Ascending aorta (tissue), 2 donors: ENCODE measurements at regions not wholly inside any gene's neighbourhood (a gene's known extent, or its start where the extent isn't known, plus 50 kb on each side); places are given as distances from the start of the nearest gene placed in this dataset.

Source experiments
- DNase-seq, 2 donors: peaks; one replicate each; pipeline ENCODE4 v3.0.0-alpha.2; 2019; ENCODE audit warnings: low spot score in 2 of 2
- H3K27ac ChIP-seq, 2 donors: fragments of 200-600 bp; sonication (generic); one replicate each; pipeline ENCODE4 v1.5.1; 2016 to 2017; ENCODE audit warnings: mild to moderate bottlenecking in 1 of 2
- H3K27me3 ChIP-seq: fragments of 200-600 bp; sonication (generic); one replicate; pipeline ENCODE4 v1.5.1; 2017
- H3K36me3 ChIP-seq, 2 donors: fragments of 200-600 bp; sonication (generic); one replicate each; pipeline ENCODE4 v1.5.1; 2016
- H3K4me1 ChIP-seq, 2 donors: fragments of 200-600 bp; sonication (generic); one replicate each; pipeline ENCODE4 v1.5.1; 2016 to 2017; ENCODE audit warnings: mild to moderate bottlenecking in 1 of 2
- H3K4me3 ChIP-seq, 2 donors: fragments of 200-600 bp; sonication (generic); one replicate each; pipeline ENCODE4 v1.5.1; 2016 to 2017; ENCODE audit warnings: mild to moderate bottlenecking in 1 of 2
- H3K9me3 ChIP-seq, 2 donors: fragments of 200-600 bp; sonication (generic); one replicate each; pipeline ENCODE4 v1.5.1; 2016
- intact Hi-C: fragments of 100-400 bp; cut with DNase I; formaldehyde crosslinking; loops from one replicate; pipeline ENCODE4 v1.15.1; 2023
- TF ChIP-seq, protein P1 (sequence below), 3 experiments: fragments of 200-600 bp in 2 of 3; fragments of 450-650 bp in 1 of 3; sonication (generic) in 2 of 3; IDR thresholded peaks; one replicate each; pipeline ENCODE4 v1.5.1; 2016 to 2019; ENCODE audit warnings: antibody characterized with exemption in 3 of 3, mild to moderate bottlenecking in 1 of 3, moderate library complexity in 1 of 3

DNA sequence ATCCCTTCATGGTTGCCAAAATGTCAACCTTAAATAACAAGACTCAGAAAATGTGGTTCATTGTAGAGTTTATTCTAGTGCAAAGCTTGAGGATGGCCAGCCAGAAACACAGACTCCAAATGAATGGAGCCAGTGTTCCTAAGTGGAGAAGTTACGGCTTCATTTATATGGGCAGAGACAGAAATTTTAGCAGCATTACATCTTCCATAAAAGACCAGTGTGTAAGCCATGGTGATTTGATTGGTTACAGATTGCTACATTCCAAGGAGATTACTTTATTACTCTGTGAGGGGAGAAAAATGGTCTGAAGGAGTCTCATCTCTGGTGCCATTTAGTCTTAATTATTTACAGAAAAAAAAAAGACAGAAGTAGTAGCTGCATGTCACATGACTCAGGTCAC, 97.8 kb downstream of the OTOR start:
- Histone ChIP-seq H3K4me1 (no peaks in the 10 kb centered on the region), H3K4me3 (no peak overlapping the region), H3K9me3 (no peaks in the 10 kb centered on the region), H3K27me3 (no peaks in the 10 kb centered on the region), H3K36me3 (no peaks in the 10 kb centered on the region), H3K27ac (no peak overlapping the region)
- intact Hi-C loops: no loop called here
- DNase-seq: no peak
- TF ChIP-seq, protein P1, sequence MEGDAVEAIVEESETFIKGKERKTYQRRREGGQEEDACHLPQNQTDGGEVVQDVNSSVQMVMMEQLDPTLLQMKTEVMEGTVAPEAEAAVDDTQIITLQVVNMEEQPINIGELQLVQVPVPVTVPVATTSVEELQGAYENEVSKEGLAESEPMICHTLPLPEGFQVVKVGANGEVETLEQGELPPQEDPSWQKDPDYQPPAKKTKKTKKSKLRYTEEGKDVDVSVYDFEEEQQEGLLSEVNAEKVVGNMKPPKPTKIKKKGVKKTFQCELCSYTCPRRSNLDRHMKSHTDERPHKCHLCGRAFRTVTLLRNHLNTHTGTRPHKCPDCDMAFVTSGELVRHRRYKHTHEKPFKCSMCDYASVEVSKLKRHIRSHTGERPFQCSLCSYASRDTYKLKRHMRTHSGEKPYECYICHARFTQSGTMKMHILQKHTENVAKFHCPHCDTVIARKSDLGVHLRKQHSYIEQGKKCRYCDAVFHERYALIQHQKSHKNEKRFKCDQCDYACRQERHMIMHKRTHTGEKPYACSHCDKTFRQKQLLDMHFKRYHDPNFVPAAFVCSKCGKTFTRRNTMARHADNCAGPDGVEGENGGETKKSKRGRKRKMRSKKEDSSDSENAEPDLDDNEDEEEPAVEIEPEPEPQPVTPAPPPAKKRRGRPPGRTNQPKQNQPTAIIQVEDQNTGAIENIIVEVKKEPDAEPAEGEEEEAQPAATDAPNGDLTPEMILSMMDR (IDR thresholded peaks at IDR 0.05): no peak

DNA sequence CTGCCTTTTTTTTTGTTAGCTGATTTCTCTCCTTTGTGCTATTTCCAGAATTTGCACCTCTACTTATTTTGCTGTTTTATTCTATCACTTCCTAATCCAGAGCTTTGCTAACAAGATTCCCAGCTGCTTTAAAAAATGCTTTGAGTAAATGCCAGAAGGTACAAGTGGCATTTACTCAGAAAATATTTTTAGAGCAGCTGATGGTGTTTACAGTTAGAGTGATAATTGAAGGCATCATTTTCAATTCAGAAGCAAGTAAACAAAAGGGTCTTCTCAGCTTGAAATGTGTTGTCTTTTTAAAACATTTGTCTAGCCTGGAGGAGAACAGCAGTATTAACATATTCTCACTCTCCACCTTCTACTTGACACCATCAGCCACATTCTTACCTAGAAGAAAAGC, 99.9 kb downstream of the OTOR start:
- H3K9me3 ChIP-seq: no peaks in the 10 kb centered on the region
- no peaks in the 10 kb centered on the region for H3K36me3 ChIP-seq
- TF ChIP-seq, protein P1 (IDR thresholded peaks at IDR 0.05): no peak
- no peak for DNase-seq
- no peaks in the 10 kb centered on the region for H3K4me1 ChIP-seq
- H3K27me3 ChIP-seq: no peaks in the 10 kb centered on the region
- intact Hi-C loops: no loop called here
- H3K4me3 ChIP-seq: no peak overlapping the region
- H3K27ac ChIP-seq: no peak overlapping the region

DNA sequence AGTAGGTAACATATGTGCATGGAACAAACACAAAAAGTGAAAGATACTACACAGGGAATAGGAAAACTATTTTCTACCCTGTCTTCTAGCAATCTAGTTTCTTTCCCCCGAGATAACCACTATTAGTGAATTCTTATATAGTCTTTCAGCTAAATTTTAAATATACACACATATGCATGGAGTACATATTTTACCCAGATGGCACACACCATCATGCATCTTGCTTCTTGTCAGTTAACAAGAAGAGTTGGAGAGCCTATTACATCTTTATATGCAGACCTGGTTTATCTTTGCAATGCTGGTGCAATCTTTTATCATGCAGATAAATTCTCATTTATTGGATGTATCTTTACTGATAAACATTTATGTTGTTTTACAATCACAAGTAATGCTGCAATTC, 100.4 kb downstream of the OTOR start:
- Histone ChIP-seq H3K4me1 (no peaks in the 10 kb centered on the region), H3K27me3 (no peaks in the 10 kb centered on the region), H3K9me3 (no peaks in the 10 kb centered on the region), H3K27ac (no peak overlapping the region), H3K36me3 (no peaks in the 10 kb centered on the region), H3K4me3 (no peak overlapping the region)
- intact Hi-C loops: no loop called here
- no peak for DNase-seq
- TF ChIP-seq, protein P1 (IDR thresholded peaks at IDR 0.05): no peak

DNA sequence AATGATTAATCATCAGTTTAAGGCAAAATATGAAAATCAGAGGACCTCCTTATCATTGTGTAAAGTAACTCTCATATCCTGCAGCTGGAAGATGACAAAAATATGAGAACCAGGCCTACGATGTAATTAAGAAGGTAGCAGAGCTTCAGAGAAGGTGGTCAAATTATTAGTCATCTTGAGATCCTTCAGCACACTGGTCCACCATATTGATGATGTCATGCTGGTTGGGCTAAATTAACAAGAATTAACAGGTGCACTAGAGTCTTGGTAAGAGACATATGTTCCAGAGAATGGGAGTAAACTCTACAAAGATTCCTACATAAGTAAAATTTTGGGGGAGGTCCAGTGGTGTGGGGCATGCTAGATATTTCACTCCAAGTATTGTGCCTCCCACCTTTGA, 112.8 kb downstream of the OTOR start:
- no peak overlapping the region for H3K4me3 ChIP-seq
- no peaks in the 10 kb centered on the region for H3K4me1 ChIP-seq
- no peaks in the 10 kb centered on the region for H3K27me3 ChIP-seq
- no peak for DNase-seq
- H3K9me3 ChIP-seq: no peaks in the 10 kb centered on the region
- intact Hi-C loops: no loop called here
- TF ChIP-seq, protein P1 (IDR thresholded peaks at IDR 0.05): no peak
- no peak overlapping the region for H3K27ac ChIP-seq
- no peaks in the 10 kb centered on the region for H3K36me3 ChIP-seq

DNA sequence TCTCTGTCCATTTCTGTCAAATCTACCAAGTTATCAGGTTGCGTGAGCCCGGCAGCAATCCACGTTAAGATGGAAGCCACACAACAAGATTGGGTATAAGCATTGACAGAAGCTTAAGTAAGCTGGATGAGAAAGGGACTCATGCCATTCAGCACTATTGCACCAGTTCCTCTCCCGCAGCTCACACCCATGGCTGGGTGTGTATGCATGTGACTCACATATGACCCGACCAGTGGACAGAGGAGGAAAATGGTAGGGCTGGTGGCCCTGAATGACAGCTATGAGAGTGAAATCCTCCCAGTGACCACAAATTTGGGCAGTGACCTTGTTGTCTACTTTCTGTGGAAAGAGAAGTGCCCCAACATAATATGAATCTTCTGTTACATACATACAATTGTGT, 113.5 kb downstream of the OTOR start:
- intact Hi-C loops: no loop called here
- Histone ChIP-seq H3K4me1 (no peaks in the 10 kb centered on the region), H3K27ac (no peak overlapping the region), H3K27me3 (no peaks in the 10 kb centered on the region), H3K9me3 (no peaks in the 10 kb centered on the region), H3K4me3 (no peak overlapping the region), H3K36me3 (no peaks in the 10 kb centered on the region)
- DNase-seq: no peak
- TF ChIP-seq, protein P1 (IDR thresholded peaks at IDR 0.05): no peak

DNA sequence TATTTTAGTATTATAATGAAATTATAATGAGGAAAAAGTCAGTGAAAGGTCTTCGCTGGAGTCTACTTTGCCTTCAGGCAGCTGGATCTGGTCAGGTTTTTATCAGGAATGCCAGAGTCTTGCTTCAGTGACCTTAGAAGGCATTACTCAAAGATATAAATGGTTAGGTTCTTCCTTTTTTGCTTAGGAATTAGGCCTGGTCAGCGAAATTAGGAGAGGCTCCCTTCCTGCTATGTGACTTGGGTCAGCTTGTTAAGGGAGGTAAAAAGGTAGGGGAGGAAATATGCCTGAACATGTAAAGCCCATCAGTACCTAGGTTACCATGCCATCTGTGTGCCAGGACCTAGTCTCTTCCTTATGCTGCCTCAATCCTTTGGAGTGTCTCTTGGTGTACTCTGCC, 115.1 kb downstream of the OTOR start:
- Histone ChIP-seq H3K36me3 (no peaks in the 10 kb centered on the region), H3K27ac (no peak overlapping the region), H3K27me3 (no peaks in the 10 kb centered on the region), H3K4me3 (no peak overlapping the region), H3K4me1 (no peaks in the 10 kb centered on the region), H3K9me3 (no peaks in the 10 kb centered on the region)
- no peak for DNase-seq
- intact Hi-C loops: no loop called here
- TF ChIP-seq, protein P1 (IDR thresholded peaks at IDR 0.05): no peak
